PFSK-1 (cell line): ENCODE measurements at regions not wholly inside any gene's neighbourhood (a gene's known extent, or its start where the extent isn't known, plus 50 kb on each side); places are given as distances from the start of the nearest gene placed in this dataset.

Experiments used
- FOXP2 ChIP-seq: optimal IDR thresholded peaks from 2 replicates; pipeline ENCODE3; 2011; ENCODE audit warnings: borderline replicate concordance, control low read depth, inconsistent platforms; ENCODE audit not compliant: insufficient read depth; ENCODE audit errors: extremely low read length, extremely low read depth
- POLR2AphosphoS5 ChIP-seq: IDR thresholded peaks from 2 replicates; pipeline ENCODE4 v1.6.1; 2012; ENCODE audit warnings: low read depth, mild to moderate bottlenecking, control low read depth, low read length, moderate library complexity
- SIN3A ChIP-seq: IDR thresholded peaks from 2 replicates; pipeline ENCODE4 v1.6.1; 2012; ENCODE audit warnings: mild to moderate bottlenecking, low read length, moderate library complexity, borderline replicate concordance; ENCODE audit not compliant: insufficient read depth
- TAF1 ChIP-seq: IDR thresholded peaks from 2 replicates; pipeline ENCODE4 v1.6.1; 2012; ENCODE audit warnings: low read length, control low read depth, borderline replicate concordance; ENCODE audit not compliant: insufficient read depth
- TF ChIP-seq, protein P1 (sequence below), 2 experiments: IDR thresholded peaks; 2 replicates each; pipeline versions ENCODE4 v1.6.1 to v1.8.0; 2011 to 2012; ENCODE audit warnings: low read depth in 2 of 2, low read length in 2 of 2, control low read depth in 1 of 2, inconsistent platforms in 1 of 2, mild to moderate bottlenecking in 1 of 2, moderate library complexity in 1 of 2; ENCODE audit not compliant: insufficient read depth in 1 of 2

DNA sequence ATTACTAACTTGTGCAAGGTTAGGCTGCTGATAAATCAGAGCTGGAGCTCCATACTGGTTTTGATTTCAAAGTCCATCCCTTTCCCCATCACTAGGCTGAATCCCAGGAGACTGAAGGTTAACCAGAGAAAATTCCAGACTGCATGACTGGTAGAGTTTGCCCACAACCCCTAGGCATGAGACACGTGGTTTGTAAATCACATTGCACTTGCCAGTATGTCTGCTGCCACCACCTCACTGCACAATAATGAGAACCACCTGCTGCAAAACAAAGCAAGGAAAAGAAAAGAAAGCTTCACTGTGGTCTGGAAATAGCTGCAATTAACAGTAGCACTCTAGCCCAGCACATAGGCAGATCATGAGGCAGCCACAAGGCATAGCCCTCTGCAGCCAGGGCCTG lies 67.6 kb upstream of the NTM start:
- no peak for TF ChIP-seq SIN3A
- TF ChIP-seq TAF1, result no peak
- TF ChIP-seq, protein P1, sequence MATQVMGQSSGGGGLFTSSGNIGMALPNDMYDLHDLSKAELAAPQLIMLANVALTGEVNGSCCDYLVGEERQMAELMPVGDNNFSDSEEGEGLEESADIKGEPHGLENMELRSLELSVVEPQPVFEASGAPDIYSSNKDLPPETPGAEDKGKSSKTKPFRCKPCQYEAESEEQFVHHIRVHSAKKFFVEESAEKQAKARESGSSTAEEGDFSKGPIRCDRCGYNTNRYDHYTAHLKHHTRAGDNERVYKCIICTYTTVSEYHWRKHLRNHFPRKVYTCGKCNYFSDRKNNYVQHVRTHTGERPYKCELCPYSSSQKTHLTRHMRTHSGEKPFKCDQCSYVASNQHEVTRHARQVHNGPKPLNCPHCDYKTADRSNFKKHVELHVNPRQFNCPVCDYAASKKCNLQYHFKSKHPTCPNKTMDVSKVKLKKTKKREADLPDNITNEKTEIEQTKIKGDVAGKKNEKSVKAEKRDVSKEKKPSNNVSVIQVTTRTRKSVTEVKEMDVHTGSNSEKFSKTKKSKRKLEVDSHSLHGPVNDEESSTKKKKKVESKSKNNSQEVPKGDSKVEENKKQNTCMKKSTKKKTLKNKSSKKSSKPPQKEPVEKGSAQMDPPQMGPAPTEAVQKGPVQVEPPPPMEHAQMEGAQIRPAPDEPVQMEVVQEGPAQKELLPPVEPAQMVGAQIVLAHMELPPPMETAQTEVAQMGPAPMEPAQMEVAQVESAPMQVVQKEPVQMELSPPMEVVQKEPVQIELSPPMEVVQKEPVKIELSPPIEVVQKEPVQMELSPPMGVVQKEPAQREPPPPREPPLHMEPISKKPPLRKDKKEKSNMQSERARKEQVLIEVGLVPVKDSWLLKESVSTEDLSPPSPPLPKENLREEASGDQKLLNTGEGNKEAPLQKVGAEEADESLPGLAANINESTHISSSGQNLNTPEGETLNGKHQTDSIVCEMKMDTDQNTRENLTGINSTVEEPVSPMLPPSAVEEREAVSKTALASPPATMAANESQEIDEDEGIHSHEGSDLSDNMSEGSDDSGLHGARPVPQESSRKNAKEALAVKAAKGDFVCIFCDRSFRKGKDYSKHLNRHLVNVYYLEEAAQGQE (IDR thresholded peaks at IDR 0.05; ENCODE audit: insufficient read depth in 1 of 2, low read depth in 2 of 2, low read length in 2 of 2), result no peak
- no peak for TF ChIP-seq POLR2AphosphoS5
- TF ChIP-seq FOXP2, result no peak

DNA sequence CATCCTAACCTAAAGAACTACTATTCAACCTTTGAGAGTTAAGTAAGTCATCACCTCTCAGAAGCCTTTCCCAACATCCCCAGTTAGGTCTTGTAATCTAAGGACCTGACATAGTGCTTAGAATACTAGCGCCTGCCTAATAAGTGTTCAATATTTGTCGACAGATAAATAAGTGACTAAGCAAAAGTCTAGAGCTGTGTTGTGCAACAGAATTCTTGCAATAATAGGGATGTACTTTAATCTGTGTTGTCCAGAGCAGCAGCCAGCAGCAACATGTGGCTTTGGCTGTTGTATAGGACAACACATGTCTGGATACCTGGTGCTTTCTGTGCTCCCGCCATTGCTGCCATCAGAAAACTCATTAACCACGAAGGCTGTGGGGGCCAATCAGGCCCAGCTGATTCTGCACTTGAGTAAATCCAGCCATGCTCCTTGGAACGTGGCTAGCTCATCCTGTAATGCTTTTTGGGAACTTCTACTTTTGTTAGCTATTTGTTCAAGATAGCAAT lies 66.8 kb upstream of the NTM start:
- no peak for TF ChIP-seq TAF1

DNA sequence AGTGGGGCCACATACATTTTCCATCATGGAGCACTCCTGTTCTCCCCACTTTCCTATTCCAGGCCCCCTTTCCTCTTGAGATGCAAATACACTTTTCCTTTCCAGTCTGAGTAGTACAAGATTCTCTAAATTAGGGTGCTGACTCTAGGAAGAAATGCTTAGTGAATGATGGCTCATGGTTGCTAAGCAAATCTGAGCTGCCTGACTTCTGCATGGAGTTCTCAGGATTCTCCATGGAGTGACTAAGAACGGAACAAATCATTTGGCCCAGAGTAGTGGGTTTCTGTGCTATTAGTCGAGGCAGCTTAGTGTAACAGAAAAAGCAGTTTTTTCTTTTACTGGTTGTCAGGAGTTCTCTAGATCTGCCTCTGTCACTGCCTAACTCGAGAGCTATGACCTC lies 65.4 kb upstream of the NTM start:
- TF ChIP-seq FOXP2, result no peak
- TF ChIP-seq POLR2AphosphoS5, result no peak
- TF ChIP-seq, protein P1 (IDR thresholded peaks at IDR 0.05; ENCODE audit: insufficient read depth in 1 of 2, low read depth in 2 of 2, low read length in 2 of 2), result no peak
- no peak for TF ChIP-seq TAF1
- no peak for TF ChIP-seq SIN3A

DNA sequence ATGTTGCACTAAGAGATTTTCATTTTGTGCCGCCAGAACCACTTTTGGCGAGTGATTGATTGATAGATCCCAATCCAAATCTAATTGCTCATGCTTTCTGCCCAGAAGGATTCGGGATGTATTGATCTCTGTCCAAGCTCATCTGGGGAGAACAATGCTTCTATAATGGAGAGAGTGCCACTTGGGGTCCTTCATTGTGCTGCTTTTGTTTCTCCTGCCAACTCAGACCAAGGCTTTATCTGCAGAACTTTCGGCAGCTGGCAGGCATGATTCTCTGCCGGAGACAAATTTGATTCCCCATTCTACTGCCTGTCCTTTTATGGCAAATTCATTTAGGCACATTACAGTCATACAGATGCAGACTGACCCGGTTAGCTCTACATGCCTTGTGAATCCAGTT lies 62.9 kb upstream of the NTM start:
- TF ChIP-seq, protein P1 (IDR thresholded peaks at IDR 0.05; ENCODE audit: insufficient read depth in 1 of 2, low read depth in 2 of 2, low read length in 2 of 2), result no peak
- TF ChIP-seq TAF1 (no peak), POLR2AphosphoS5 (no peak), SIN3A (no peak), FOXP2 (no peak)

DNA sequence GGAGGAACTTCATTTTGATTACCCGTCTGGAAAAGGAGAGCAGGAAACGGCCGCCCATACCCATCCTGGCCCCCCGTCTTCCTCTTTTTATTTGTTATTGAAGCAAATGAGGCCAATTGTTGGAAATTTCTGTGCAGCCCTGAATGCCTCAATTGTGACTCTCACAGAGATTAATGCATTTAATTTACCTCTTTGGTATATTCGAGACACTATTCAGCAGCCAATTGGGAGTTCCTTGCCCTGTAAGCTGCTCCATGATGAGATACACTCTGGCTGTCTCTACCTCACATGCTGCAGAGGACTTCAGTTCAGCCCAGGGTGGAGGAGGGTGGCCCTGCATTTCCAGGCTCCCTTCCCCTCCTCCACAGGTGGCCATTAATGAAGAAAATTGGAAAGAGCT lies 60.6 kb upstream of the NTM start:
- TF ChIP-seq TAF1 (no peak), FOXP2 (no peak), POLR2AphosphoS5 (no peak)
- TF ChIP-seq, protein P1 (IDR thresholded peaks at IDR 0.05; ENCODE audit: insufficient read depth in 1 of 2, low read depth in 2 of 2, low read length in 2 of 2), result no peak
